CD4-positive, alpha-beta T cell (primary cell): ENCODE measurements at regions not wholly inside any gene's neighbourhood (a gene's known extent, or its start where the extent isn't known, plus 50 kb on each side); places are given as distances from the start of the nearest gene placed in this dataset.

Experiments
- ATAC-seq: fragments of 200-7000 bp; cut with Tn5 transposase; one replicate; pipeline ENCODE4 v1.10.0; 2022; ENCODE audit warnings: mild to moderate bottlenecking; ENCODE audit not compliant: poor library complexity
- CTCF ChIA-PET: fragments of 350-600 bp; sonication (Branson Sonifier 250); formaldehyde crosslinking; loops from one replicate; lab custom pipeline; 2021; ENCODE audit warnings: antibody characterized with exemption, inconsistent platforms; lab: Charles Lee
- POLR2A ChIA-PET: fragments of 350-600 bp; sonication (Branson Sonifier 250); formaldehyde crosslinking; loops from one replicate; lab custom pipeline; 2021; ENCODE audit warnings: antibody characterized with exemption, inconsistent platforms; lab: Charles Lee
- DNase-seq, 14 experiments: peaks; one replicate each; pipeline ENCODE4 v3.0.0-alpha.2; 2013 to 2020; ENCODE audit warnings: mixed read lengths in 2 of 14
- H3K27ac ChIP-seq, 2 donors: one replicate each; pipeline versions ENCODE4 v1.5.1 to v1.7.0; 2013; ENCODE audit warnings: low read length in 2 of 2, low read depth in 1 of 2, mild to moderate bottlenecking in 1 of 2
- H3K27me3 ChIP-seq, 2 experiments: 1 replicate in 1 of 2; 2 replicates in 1 of 2; pipeline versions ENCODE4 v1.6.1 to v1.7.0; 2013; ENCODE audit warnings: low read length in 2 of 2, control low read depth in 1 of 2, mild to moderate bottlenecking in 1 of 2, moderate library complexity in 1 of 2; ENCODE audit not compliant: insufficient read depth in 2 of 2, control insufficient read depth in 1 of 2
- H3K36me3 ChIP-seq: one replicate; pipeline ENCODE4 v1.6.1; 2013; ENCODE audit warnings: low read length, control low read depth; ENCODE audit not compliant: insufficient read depth
- H3K4me1 ChIP-seq: one replicate; pipeline ENCODE4 v1.6.1; 2013; ENCODE audit warnings: low read length, control low read depth; ENCODE audit not compliant: insufficient read depth
- H3K4me3 ChIP-seq: one replicate; pipeline ENCODE4 v1.5.1; 2013; ENCODE audit warnings: mild to moderate bottlenecking, low read length, moderate library complexity
- H3K9me3 ChIP-seq, 2 experiments: 1 replicate in 1 of 2; 2 replicates in 1 of 2; pipeline versions ENCODE4 v1.6.1 to v1.7.0; 2013; ENCODE audit warnings: low read length in 2 of 2, mild to moderate bottlenecking in 2 of 2, control low read depth in 1 of 2, moderate library complexity in 1 of 2; ENCODE audit not compliant: control insufficient read depth in 1 of 2, insufficient read depth in 1 of 2
- H3K27ac Mint-ChIP-seq: one replicate; pipeline ENCODE4 v1.8.0; 2020; ENCODE audit warnings: mixed read lengths
- H3K27me3 Mint-ChIP-seq: one replicate; pipeline ENCODE4 v1.8.0; 2021; ENCODE audit warnings: mixed read lengths
- H3K36me3 Mint-ChIP-seq: one replicate; pipeline ENCODE4 v1.8.0; 2021; ENCODE audit warnings: low read depth, mixed read lengths
- H3K4me1 Mint-ChIP-seq: one replicate; pipeline ENCODE4 v1.8.0; 2021; ENCODE audit warnings: low read depth, mixed read lengths
- H3K4me3 Mint-ChIP-seq: one replicate; pipeline ENCODE4 v1.8.0; 2020; ENCODE audit warnings: mild to moderate bottlenecking, mixed read lengths
- H3K9me3 Mint-ChIP-seq: one replicate; pipeline ENCODE4 v1.8.0; 2020; ENCODE audit warnings: mixed read lengths
- intact Hi-C, 2 experiments: fragments of 100-400 bp; cut with DNase I in 1 of 2; cut with micrococcal nuclease in 1 of 2; formaldehyde crosslinking; loops; one replicate each; pipeline versions ENCODE4 v1.15.1 to v1.9.0; 2023 to 2025; cut with DNase I, micrococcal nuclease
- TF ChIP-seq, protein P1 (sequence below): fragments of 200-600 bp; IDR thresholded peaks from one replicate; pipeline ENCODE4 v1.8.0; 2022; ENCODE audit warnings: antibody characterized with exemption, mild to moderate bottlenecking

DNA sequence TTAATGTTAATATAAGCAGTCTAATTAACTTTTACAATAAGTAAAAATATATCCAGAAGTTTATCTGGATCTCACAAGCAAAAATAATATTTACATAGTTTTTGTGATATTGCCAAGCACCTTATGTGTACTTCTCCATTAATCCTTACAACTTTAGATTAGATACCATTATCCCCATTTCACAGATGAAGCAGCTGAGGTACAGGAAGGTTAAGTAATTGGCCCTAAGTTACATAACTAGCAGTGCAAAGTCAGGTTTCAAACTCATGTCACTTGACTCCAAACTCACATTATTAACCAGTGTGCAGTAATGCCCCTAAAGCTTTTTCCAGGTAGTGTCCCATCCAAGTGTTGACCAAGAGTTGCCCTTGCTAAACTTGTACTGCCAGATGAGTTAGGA, 248.6 kb upstream of the STXBP5 start:
- ATAC-seq (no peak), DNase-seq (no peak)
- H3K4me1 Mint-ChIP-seq, result peaks cover 4% of the 10 kb centered on the region
- peaks cover 1% of the 10 kb centered on the region for H3K4me1 ChIP-seq
- no peaks in the 10 kb centered on the region for H3K9me3 Mint-ChIP-seq
- no peak overlapping the region for H3K27ac Mint-ChIP-seq
- no peaks in the 10 kb centered on the region for H3K36me3 ChIP-seq
- no peaks in the 10 kb centered on the region for H3K27me3 Mint-ChIP-seq
- TF ChIP-seq, protein P1, sequence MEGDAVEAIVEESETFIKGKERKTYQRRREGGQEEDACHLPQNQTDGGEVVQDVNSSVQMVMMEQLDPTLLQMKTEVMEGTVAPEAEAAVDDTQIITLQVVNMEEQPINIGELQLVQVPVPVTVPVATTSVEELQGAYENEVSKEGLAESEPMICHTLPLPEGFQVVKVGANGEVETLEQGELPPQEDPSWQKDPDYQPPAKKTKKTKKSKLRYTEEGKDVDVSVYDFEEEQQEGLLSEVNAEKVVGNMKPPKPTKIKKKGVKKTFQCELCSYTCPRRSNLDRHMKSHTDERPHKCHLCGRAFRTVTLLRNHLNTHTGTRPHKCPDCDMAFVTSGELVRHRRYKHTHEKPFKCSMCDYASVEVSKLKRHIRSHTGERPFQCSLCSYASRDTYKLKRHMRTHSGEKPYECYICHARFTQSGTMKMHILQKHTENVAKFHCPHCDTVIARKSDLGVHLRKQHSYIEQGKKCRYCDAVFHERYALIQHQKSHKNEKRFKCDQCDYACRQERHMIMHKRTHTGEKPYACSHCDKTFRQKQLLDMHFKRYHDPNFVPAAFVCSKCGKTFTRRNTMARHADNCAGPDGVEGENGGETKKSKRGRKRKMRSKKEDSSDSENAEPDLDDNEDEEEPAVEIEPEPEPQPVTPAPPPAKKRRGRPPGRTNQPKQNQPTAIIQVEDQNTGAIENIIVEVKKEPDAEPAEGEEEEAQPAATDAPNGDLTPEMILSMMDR, result no peak
- CTCF ChIA-PET, result no interaction called here
- intact Hi-C loops, result no loop called here
- H3K4me3 ChIP-seq, result no peak overlapping the region
- H3K9me3 ChIP-seq, result no peaks in the 10 kb centered on the region
- no peak overlapping the region for H3K27ac ChIP-seq
- H3K27me3 ChIP-seq, result no peaks in the 10 kb centered on the region
- no peak overlapping the region for H3K4me3 Mint-ChIP-seq
- POLR2A ChIA-PET, result no interaction called here
- H3K36me3 Mint-ChIP-seq, result no peaks in the 10 kb centered on the region

DNA sequence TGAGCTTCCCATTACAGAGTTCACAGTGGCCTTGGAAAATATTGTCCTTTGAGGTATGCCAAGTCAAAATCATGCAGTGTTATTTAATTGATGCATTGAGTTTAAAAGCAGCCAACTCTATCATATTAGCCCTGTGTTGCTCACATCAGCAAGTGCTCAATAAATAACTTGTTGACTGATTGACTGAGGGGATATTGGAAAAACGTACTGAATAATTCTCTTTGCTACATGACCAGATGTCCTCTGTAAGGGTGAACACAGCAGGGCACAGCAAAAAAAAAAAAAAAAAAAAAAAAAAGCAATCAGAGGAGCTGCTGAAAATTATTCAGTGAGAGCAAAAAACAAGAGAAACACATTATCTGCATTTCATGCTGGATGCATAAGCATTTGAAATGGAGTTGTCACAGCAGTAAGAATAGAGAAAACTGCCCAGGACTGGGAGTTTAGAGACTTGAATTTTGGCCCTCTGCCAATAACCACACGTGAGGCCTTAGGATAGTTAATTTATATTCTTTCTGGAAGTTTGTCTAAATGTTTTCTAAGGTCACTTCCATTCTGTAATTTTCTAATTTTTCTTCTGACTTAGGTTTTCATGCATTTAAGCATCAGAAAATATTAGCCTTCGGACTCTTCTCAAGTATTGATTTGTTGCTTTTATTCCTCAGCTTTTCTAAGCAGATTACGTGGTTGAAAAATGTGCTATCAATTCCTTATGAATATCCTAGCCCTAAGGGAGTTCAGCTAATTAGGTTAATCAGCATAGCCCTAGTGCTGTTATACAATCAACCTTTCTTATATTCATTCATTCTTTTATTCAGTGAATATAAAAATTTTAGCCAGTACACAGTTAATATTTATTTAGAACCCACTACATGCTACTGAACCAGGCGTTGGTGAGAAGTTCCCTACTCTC, 246.8 kb upstream of the STXBP5 start:
- no peaks in the 10 kb centered on the region for H3K36me3 ChIP-seq
- H3K4me3 ChIP-seq, result no peak overlapping the region
- no peak for ATAC-seq
- H3K9me3 ChIP-seq, result no peaks in the 10 kb centered on the region
- no peaks in the 10 kb centered on the region for H3K9me3 Mint-ChIP-seq
- TF ChIP-seq, protein P1, result no peak
- no peaks in the 10 kb centered on the region for H3K4me1 Mint-ChIP-seq
- H3K27me3 Mint-ChIP-seq, result no peaks in the 10 kb centered on the region
- ChIA-PET CTCF (no interaction called here), POLR2A (no interaction called here)
- intact Hi-C loops, result no loop called here
- H3K27ac Mint-ChIP-seq, result no peak overlapping the region
- H3K36me3 Mint-ChIP-seq, result no peaks in the 10 kb centered on the region
- H3K4me1 ChIP-seq, result no peaks in the 10 kb centered on the region
- no peak overlapping the region for H3K27ac ChIP-seq
- H3K27me3 ChIP-seq, result no peaks in the 10 kb centered on the region
- no peak for DNase-seq
- H3K4me3 Mint-ChIP-seq, result no peak overlapping the region

DNA sequence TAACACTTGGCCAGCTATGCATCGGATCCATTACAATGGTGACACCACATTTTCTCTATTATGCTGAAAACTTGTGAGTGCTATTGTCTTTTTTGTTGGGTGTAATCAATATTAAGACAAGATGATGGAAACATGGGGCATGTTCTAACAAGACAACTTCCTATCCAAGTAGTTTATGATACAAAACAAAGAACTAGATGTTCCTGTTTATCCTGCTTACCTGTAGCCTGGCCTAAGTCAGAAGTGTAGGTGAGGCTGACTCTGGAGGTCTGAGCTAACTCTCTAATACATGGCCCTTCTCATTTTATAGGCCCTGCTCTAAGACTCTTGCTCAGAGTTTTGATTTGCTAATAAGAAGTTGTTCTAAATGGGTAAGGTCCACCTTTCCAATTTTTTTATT, 242.4 kb upstream of the STXBP5 start:
- no peak overlapping the region for H3K27ac ChIP-seq
- H3K4me1 ChIP-seq, result no peaks in the 10 kb centered on the region
- H3K9me3 ChIP-seq, result peaks cover 9 to 18% of the 10 kb centered on the region in 2 experiments
- Mint-ChIP-seq H3K27ac (no peak overlapping the region), H3K4me3 (no peak overlapping the region), H3K27me3 (no peaks in the 10 kb centered on the region), H3K9me3 (peaks cover 10% of the 10 kb centered on the region), H3K4me1 (no peaks in the 10 kb centered on the region), H3K36me3 (peaks cover 9% of the 10 kb centered on the region)
- intact Hi-C loops, result no loop called here
- POLR2A ChIA-PET, result no interaction called here
- CTCF ChIA-PET, result no interaction called here
- TF ChIP-seq, protein P1, result no peak
- ATAC-seq, result no peak
- H3K4me3 ChIP-seq, result no peak overlapping the region
- no peaks in the 10 kb centered on the region for H3K27me3 ChIP-seq
- H3K36me3 ChIP-seq, result no peaks in the 10 kb centered on the region
- no peak for DNase-seq
